Lower leg skin (tissue), 4 donors: ENCODE measurements at regions not wholly inside any gene's neighbourhood (a gene's known extent, or its start where the extent isn't known, plus 50 kb on each side); places are given as distances from the start of the nearest gene placed in this dataset.

ENCODE experiments used
- DNase-seq, 2 donors: peaks; one replicate each; pipeline ENCODE4 v3.0.0-alpha.2; 2019; ENCODE audit warnings: low spot score in 2 of 2
- H3K4me3 ChIP-seq: fragments of 200-600 bp; sonication (generic); 2 replicates; pipeline ENCODE4 v1.5.1; 2017; ENCODE audit warnings: mild to moderate bottlenecking, low read depth; ENCODE audit not compliant: poor library complexity, severe bottlenecking
- POLR2A ChIP-seq, 2 donors: fragments of 450-650 bp; IDR thresholded peaks; one replicate each; pipeline ENCODE4 v1.6.1; 2016 to 2017; ENCODE audit warnings: antibody characterized with exemption in 2 of 2, mild to moderate bottlenecking in 1 of 2, moderate library complexity in 1 of 2
- WGBS, 2 donors: methylation state at CpG; one replicate each; pipeline ENCODE4 v1.1.5; 2018; 5-methylcytosine and 5-hydroxymethylcytosine counted together
- intact Hi-C: fragments of 100-400 bp; cut with DNase I; formaldehyde crosslinking; loops from one replicate; pipeline ENCODE4 v1.15.0; 2023; ENCODE audit warnings: low total_unique reads
- TF ChIP-seq, protein P1 (sequence below), 3 donors: fragments of 450-650 bp; IDR thresholded peaks; one replicate each; pipeline ENCODE4 v1.5.1; 2016; ENCODE audit warnings: antibody characterized with exemption in 3 of 3, mild to moderate bottlenecking in 3 of 3, moderate library complexity in 2 of 3

DNA sequence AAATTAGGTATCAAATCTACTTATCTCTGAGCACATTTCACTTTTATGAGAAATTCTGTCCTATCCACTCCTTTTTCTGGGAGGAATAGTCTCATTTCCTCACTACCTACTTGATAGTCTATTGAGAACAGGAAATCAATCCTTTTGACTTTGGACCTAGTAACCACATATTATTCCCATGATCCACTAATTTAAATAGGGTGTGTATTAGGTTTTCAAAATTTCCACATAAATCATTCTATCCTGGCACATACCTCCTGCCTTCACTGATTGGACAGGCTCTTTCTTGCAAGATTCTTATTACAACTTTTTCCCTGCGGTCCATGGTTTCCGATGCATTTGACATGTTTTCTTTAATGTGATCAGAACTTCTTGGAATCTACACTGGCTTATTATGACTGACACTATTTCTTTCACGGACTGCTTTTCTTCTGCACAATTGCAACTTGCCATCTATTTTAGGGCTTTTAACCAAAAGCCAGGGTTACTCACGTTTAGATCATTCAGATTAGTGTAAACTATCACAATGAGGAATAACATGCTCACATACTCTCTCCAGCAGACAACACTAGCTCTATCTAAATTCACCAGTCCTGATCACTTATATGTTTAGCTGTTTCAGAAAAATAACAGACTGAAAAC is 419.9 kb upstream of the SLIT2 start:
- WGBS, 2 donors = 61 to 64% methylated on average over 4 of the region's 4 CpGs
- no peak overlapping the region for H3K4me3 ChIP-seq

DNA sequence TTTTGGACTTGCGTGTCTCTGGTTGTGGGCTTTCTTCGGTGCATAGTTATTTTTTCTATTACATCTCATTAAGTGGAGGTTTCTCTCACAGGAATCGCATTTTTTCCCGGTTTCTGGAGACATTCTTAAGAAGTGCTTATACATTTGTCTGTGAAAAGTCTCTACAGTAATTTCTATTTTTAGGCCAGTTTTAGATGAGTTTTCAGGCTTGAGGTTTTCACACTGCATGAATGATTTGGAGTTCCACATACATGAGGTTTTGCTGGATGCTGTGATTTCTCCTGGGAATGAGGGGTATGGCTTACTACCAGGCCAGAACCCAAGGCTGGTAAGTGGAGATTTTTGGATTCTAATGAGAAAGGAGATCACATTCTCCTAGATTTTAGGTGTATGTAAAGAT is 422.6 kb upstream of the SLIT2 start:
- H3K4me3 ChIP-seq = no peak overlapping the region
- intact Hi-C loops = no loop called here
- DNase-seq = no peak
- 94 to 96% methylated on average over 4 of the region's 4 CpGs for WGBS, 2 donors
- TF ChIP-seq, protein P1, sequence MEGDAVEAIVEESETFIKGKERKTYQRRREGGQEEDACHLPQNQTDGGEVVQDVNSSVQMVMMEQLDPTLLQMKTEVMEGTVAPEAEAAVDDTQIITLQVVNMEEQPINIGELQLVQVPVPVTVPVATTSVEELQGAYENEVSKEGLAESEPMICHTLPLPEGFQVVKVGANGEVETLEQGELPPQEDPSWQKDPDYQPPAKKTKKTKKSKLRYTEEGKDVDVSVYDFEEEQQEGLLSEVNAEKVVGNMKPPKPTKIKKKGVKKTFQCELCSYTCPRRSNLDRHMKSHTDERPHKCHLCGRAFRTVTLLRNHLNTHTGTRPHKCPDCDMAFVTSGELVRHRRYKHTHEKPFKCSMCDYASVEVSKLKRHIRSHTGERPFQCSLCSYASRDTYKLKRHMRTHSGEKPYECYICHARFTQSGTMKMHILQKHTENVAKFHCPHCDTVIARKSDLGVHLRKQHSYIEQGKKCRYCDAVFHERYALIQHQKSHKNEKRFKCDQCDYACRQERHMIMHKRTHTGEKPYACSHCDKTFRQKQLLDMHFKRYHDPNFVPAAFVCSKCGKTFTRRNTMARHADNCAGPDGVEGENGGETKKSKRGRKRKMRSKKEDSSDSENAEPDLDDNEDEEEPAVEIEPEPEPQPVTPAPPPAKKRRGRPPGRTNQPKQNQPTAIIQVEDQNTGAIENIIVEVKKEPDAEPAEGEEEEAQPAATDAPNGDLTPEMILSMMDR (IDR thresholded peaks at IDR 0.05) = no peak
- no peak for TF ChIP-seq POLR2A (IDR thresholded peaks at IDR 0.05)

More for the DNA sequence above, 419.9 kb upstream of the SLIT2 start:
- TF ChIP-seq, protein P1 (IDR thresholded peaks at IDR 0.05) = no peak
- TF ChIP-seq POLR2A (IDR thresholded peaks at IDR 0.05) = no peak
- no peak for DNase-seq
- intact Hi-C loops = no loop called here

DNA sequence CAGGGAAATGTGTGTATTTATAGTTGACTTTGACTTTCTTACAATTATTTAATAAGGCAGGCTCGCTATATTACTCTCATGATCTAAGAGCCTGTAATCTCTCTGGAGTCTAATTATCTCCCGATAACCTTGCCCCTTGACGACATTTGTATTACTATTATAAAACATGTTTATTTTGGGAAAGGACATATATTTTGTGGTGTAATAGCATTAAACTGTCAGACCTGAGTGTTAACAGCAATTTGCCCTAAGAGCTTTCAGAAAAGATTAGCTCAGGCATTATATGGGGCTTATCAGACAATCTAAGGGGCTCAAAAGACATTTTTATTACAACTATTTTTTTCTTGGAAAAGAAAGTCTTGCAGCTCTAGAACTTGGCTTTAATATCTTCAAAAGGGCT is 427.9 kb upstream of the SLIT2 start:
- no peak for DNase-seq
- TF ChIP-seq, protein P1 (IDR thresholded peaks at IDR 0.05) = no peak
- no peak for TF ChIP-seq POLR2A (IDR thresholded peaks at IDR 0.05)
- WGBS, 2 donors = 49 to 52% methylated on average over 3 of the region's 3 CpGs
- intact Hi-C loops = no loop called here
- no peak overlapping the region for H3K4me3 ChIP-seq

- no peak overlapping the region for H3K4me3 ChIP-seq
- TF ChIP-seq, protein P1 (IDR thresholded peaks at IDR 0.05) = no peak
- TF ChIP-seq POLR2A (IDR thresholded peaks at IDR 0.05) = no peak
- DNase-seq = no peak
- WGBS, 2 donors = 82 to 89% methylated on average over 1 of the region's 1 CpG
- intact Hi-C loops = no loop called here
Observed at GRCh38 chr4:19819737-19820136, 432.0 kb upstream of the SLIT2 start.

DNA sequence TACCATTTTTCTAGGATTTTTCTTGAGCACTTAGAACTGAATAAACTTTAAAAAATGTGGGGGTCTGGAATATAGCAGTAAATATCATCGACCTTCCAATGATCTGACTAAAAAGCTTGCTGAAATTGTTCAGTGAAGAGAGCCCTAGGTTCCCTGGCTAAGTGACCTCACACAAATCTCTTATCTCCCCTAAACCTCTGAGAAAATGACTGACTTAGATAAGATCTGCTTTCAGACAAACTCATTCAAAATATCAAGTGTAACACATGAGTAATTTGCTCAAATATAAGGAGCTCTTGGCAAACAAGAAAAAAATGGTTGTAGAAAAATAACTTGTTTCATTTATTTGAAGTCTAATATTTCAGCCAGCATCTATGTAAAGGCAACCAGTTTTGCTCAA is 441.7 kb upstream of the SLIT2 start:
- no peak for TF ChIP-seq POLR2A (IDR thresholded peaks at IDR 0.05)
- TF ChIP-seq, protein P1 (IDR thresholded peaks at IDR 0.05) = no peak
- intact Hi-C loops = no loop called here
- WGBS, 2 donors = 86 to 89% methylated on average over 1 of the region's 1 CpG
- DNase-seq = no peak
- no peak overlapping the region for H3K4me3 ChIP-seq

GRCh38 chr4:19807505-19807904 is 444.2 kb upstream of the SLIT2 start:
- intact Hi-C loops = no loop called here
- H3K4me3 ChIP-seq = no peak overlapping the region
- TF ChIP-seq POLR2A (IDR thresholded peaks at IDR 0.05) = no peak
- TF ChIP-seq, protein P1 (IDR thresholded peaks at IDR 0.05) = no peak
- WGBS, 2 donors = 36 to 47% methylated on average over 2 of the region's 2 CpGs
- no peak for DNase-seq
